Stomach smooth muscle (tissue), 2 donors: ENCODE measurements at regions not wholly inside any gene's neighbourhood (a gene's known extent, or its start where the extent isn't known, plus 50 kb on each side); places are given as distances from the start of the nearest gene placed in this dataset.

Experiments
- H3K27ac ChIP-seq: one replicate; pipeline ENCODE4 v1.7.0; 2013; ENCODE audit warnings: mild to moderate bottlenecking, low read length, inconsistent platforms
- H3K27me3 ChIP-seq, 2 donors: one replicate each; pipeline ENCODE4 v1.7.0; 2013; ENCODE audit warnings: low read length in 2 of 2; ENCODE audit not compliant: insufficient read depth in 2 of 2, control insufficient read depth in 1 of 2
- H3K36me3 ChIP-seq, 2 donors: one replicate each; pipeline ENCODE4 v1.7.0; 2013; ENCODE audit warnings: low read length in 2 of 2; ENCODE audit not compliant: control insufficient read depth in 2 of 2, insufficient read depth in 2 of 2
- H3K4me1 ChIP-seq: one replicate; pipeline ENCODE4 v1.7.0; 2013; ENCODE audit warnings: low read length; ENCODE audit not compliant: control insufficient read depth, insufficient read depth
- H3K4me3 ChIP-seq, 2 donors: one replicate each; pipeline ENCODE4 v1.7.0; 2013; ENCODE audit warnings: low read length in 2 of 2
- H3K9ac ChIP-seq, 2 donors: one replicate each; pipeline ENCODE4 v1.7.0; 2013; ENCODE audit warnings: low read length in 2 of 2, mild to moderate bottlenecking in 1 of 2
- H3K9me3 ChIP-seq, 2 donors: one replicate each; pipeline ENCODE4 v1.7.0; 2013; ENCODE audit warnings: low read length in 2 of 2; ENCODE audit not compliant: control insufficient read depth in 2 of 2
- donor health status: healthy.
- donor health status: Pancreatic carcinoma.

- H3K9me3 ChIP-seq, result no peaks in the 10 kb centered on the region
- no peak overlapping the region for H3K9ac ChIP-seq
- no peak overlapping the region for H3K27ac ChIP-seq
- no peaks in the 10 kb centered on the region for H3K4me1 ChIP-seq
- no peaks in the 10 kb centered on the region for H3K36me3 ChIP-seq
- H3K27me3 ChIP-seq, result no peaks in the 10 kb centered on the region
- no peak overlapping the region for H3K4me3 ChIP-seq
These were observed 1574.9 kb downstream of the HACE1 start for GRCh38 chr6:103284835-103285234.

- Histone ChIP-seq H3K4me1 (no peaks in the 10 kb centered on the region), H3K9me3 (no peaks in the 10 kb centered on the region), H3K9ac (no peak overlapping the region), H3K4me3 (no peak overlapping the region), H3K27me3 (no peaks in the 10 kb centered on the region), H3K36me3 (no peaks in the 10 kb centered on the region), H3K27ac (no peak overlapping the region)
These were observed 1579.3 kb downstream of the HACE1 start for GRCh38 chr6:103280417-103280816.

- Histone ChIP-seq H3K27ac (no peak overlapping the region), H3K36me3 (no peaks in the 10 kb centered on the region), H3K4me1 (no peaks in the 10 kb centered on the region)
These were observed 1581.8 kb downstream of the HACE1 start for GRCh38 chr6:103277936-103278335.

DNA sequence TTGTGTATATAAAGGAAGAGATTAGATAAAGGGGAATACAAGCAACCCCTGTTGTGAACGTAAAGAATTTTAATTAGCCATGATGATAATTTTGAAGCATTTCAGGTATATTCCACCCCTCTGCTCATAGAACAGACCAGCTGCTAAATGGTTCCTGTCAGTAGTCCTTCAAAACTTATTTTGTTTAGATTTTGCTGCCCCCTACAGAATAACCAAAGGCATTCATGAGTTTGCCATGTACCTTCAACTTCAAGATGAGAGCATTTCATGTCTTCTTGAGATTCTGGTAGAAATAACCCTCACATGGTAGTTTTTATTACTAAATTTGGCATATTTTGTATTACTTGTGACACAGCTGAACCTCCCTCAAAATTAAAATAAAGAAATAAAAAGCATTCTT lies 1586.7 kb downstream of the HACE1 start:
- H3K4me3 ChIP-seq, result no peak overlapping the region
- H3K27me3 ChIP-seq, result no peaks in the 10 kb centered on the region
- H3K9ac ChIP-seq, result no peak overlapping the region
- H3K36me3 ChIP-seq, result no peaks in the 10 kb centered on the region
- no peaks in the 10 kb centered on the region for H3K4me1 ChIP-seq
- H3K9me3 ChIP-seq, result no peaks in the 10 kb centered on the region
- H3K27ac ChIP-seq, result no peak overlapping the region

More at GRCh38 chr6:103277936-103278335, 1581.8 kb downstream of the HACE1 start:
- H3K9me3 ChIP-seq, result no peaks in the 10 kb centered on the region
- no peak overlapping the region for H3K4me3 ChIP-seq
- no peaks in the 10 kb centered on the region for H3K27me3 ChIP-seq
- no peak overlapping the region for H3K9ac ChIP-seq

DNA sequence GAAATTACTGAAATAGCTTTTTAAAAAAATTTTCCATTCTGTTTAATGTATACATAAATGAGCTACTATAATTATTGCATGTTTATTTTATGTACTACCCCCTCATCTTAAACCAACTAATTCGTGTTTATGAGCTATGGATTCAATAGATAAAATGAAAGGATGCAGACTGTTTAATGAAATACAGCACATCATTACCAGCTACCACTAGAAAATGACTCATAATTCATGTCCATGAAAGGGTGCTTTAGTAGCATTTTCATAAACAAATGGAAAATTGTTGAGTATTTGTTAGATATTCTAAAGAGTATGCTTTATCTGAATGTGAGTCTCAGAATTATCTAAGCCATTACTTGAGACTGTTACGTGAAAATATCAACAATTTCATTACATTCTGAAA lies 1590.1 kb downstream of the HACE1 start:
- Histone ChIP-seq H3K4me1 (no peaks in the 10 kb centered on the region), H3K36me3 (no peaks in the 10 kb centered on the region), H3K9ac (no peak overlapping the region), H3K27ac (no peak overlapping the region), H3K4me3 (no peak overlapping the region), H3K27me3 (no peaks in the 10 kb centered on the region), H3K9me3 (no peaks in the 10 kb centered on the region)

- no peak overlapping the region for H3K9ac ChIP-seq
- H3K9me3 ChIP-seq, result no peaks in the 10 kb centered on the region
- no peaks in the 10 kb centered on the region for H3K4me1 ChIP-seq
- H3K36me3 ChIP-seq, result no peaks in the 10 kb centered on the region
- no peaks in the 10 kb centered on the region for H3K27me3 ChIP-seq
- H3K4me3 ChIP-seq, result no peak overlapping the region
- H3K27ac ChIP-seq, result no peak overlapping the region
These were observed 1591.4 kb downstream of the HACE1 start for GRCh38 chr6:103268335-103268734.

DNA sequence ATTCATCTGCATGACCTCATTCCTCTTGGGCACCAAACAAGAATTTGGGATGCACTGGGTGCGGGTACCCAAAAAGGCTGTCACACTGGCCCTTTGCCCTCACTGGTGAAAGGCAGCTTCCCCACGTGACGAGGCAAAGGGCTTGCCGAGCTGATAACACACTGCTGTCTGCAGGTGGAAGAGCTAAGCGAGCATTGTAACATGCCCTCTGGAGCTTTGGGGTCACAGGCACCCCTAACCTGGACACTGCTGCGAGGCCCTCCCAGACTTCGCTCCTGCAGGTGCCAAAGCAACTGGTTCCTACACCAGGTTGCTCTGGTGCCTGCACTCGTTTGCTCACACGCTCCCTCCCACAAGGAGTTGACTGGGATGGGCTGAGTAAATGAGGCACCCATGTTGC lies 1595.7 kb downstream of the HACE1 start:
- H3K4me3 ChIP-seq, result no peak overlapping the region
- H3K27ac ChIP-seq, result no peak overlapping the region
- H3K9me3 ChIP-seq, result no peaks in the 10 kb centered on the region
- H3K36me3 ChIP-seq, result no peaks in the 10 kb centered on the region
- H3K9ac ChIP-seq, result no peak overlapping the region
- H3K27me3 ChIP-seq, result no peaks in the 10 kb centered on the region
- no peaks in the 10 kb centered on the region for H3K4me1 ChIP-seq

DNA sequence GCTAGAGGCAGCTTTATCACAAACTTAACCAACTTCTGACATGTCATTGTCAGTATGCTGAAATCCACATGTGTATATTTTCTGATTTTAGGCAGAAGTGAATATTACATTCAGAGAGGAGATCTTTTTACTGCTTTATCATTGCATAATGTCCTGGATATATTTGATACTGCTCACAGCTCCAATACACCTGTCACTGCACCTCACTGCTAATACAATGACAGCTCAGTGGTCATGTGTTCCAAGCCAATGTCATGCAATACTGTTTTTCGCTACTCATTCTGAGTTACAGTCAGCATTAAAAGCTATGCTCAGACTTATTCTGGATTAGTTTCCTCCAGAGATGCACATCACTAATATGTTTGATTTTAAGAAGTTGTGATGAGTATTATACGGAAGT lies 1604.6 kb downstream of the HACE1 start:
- H3K4me3 ChIP-seq, result no peak overlapping the region
- H3K9ac ChIP-seq, result no peak overlapping the region
- H3K9me3 ChIP-seq, result no peaks in the 10 kb centered on the region
- no peaks in the 10 kb centered on the region for H3K36me3 ChIP-seq
- H3K27me3 ChIP-seq, result no peaks in the 10 kb centered on the region
- no peaks in the 10 kb centered on the region for H3K4me1 ChIP-seq
- H3K27ac ChIP-seq, result no peak overlapping the region

DNA sequence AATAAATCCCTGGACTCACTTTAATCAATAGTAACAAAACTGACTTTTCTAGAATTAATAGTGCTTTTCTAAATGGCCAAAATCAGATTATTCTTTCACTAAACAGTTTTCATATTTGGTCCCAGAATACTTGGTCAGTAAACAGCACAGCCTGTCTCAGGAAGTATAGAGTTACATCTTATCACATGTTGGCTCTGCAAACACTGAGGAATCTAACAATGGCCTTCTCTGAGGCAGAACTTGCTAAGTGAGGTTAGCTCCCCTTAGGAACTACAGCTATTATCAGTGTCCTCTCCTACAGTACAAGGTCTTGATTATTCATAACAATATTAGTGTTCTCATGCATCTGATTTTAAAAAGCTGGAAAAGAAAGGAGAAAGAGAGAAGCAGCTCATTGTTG lies 1622.8 kb downstream of the HACE1 start:
- no peaks in the 10 kb centered on the region for H3K27me3 ChIP-seq
- no peaks in the 10 kb centered on the region for H3K36me3 ChIP-seq
- H3K4me3 ChIP-seq, result no peak overlapping the region
- no peaks in the 10 kb centered on the region for H3K9me3 ChIP-seq
- no peaks in the 10 kb centered on the region for H3K4me1 ChIP-seq
- no peak overlapping the region for H3K27ac ChIP-seq
- no peak overlapping the region for H3K9ac ChIP-seq

GRCh38 chr6:103231181-103231580 lies 1628.5 kb downstream of the HACE1 start:
- Histone ChIP-seq H3K4me1 (no peaks in the 10 kb centered on the region), H3K27ac (no peak overlapping the region), H3K36me3 (no peaks in the 10 kb centered on the region), H3K4me3 (no peak overlapping the region), H3K9me3 (no peaks in the 10 kb centered on the region), H3K9ac (no peak overlapping the region), H3K27me3 (no peaks in the 10 kb centered on the region)

GRCh38 chr6:103215847-103216246 lies 1643.9 kb downstream of the HACE1 start:
- H3K4me3 ChIP-seq, result no peak overlapping the region
- no peaks in the 10 kb centered on the region for H3K9me3 ChIP-seq
- no peaks in the 10 kb centered on the region for H3K36me3 ChIP-seq
- no peak overlapping the region for H3K9ac ChIP-seq
- H3K27ac ChIP-seq, result no peak overlapping the region
- no peaks in the 10 kb centered on the region for H3K4me1 ChIP-seq
- no peaks in the 10 kb centered on the region for H3K27me3 ChIP-seq

GRCh38 chr6:103210686-103211085 lies 1649.0 kb downstream of the HACE1 start:
- H3K36me3 ChIP-seq, result no peaks in the 10 kb centered on the region
- no peaks in the 10 kb centered on the region for H3K4me1 ChIP-seq
- no peaks in the 10 kb centered on the region for H3K9me3 ChIP-seq
- no peaks in the 10 kb centered on the region for H3K27me3 ChIP-seq
- no peak overlapping the region for H3K9ac ChIP-seq
- no peak overlapping the region for H3K4me3 ChIP-seq
- no peak overlapping the region for H3K27ac ChIP-seq
